ENCODE measurements at regions not wholly inside any gene's neighbourhood (a gene's known extent, or its start where the extent isn't known, plus 50 kb on each side); places are given as distances from the start of the nearest gene placed in this dataset.
"Not testable (repeated sequence)": the region's sequence is repeated elsewhere in the genome, so short reads cannot be mapped to it uniquely, and the experiment has no call there.

- no peak for DNase-seq
These were observed 1598.5 kb downstream of the EFNA5 start for GRCh38 chr5:106072208-106072607.

DNA sequence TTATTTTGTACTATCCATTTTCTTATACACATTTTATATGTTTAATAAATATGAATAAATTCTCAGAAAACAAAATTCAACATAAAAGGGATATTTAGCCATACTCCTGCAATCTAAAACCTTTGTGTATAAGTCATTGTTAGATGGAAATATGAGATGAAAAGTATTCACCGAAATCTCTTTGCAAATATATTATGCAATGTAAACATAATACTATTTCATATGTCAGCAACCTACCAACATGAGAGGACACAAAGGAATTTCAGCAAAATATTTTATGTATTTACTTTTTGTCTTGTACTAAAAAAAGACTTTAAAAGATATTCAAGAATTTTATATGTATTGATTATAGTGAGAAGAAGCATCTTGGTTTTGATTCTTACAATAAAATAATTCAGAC lies 1623.4 kb downstream of the EFNA5 start:
- DNase-seq = no peak

DNA sequence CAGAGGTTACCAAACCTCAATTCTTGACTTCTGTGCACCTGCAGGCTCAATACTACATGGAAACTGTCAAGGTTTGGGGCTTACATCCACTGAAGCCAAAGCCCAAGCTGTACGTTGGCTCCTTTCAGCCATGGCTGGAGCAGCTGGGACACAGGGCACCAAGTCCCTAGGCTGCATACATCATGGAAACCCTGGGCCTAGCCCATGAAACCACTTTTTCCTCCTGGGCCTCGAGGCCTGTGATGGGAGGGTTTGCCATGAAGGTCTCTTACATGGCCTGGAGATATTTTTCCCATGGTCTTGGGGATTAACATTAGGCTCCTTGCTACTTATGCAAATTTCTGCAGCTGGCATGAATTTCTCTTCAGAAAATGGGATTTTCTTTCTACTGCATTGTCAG lies 1638.7 kb downstream of the EFNA5 start:
- not testable (repeated sequence) for DNase-seq

- no peak for DNase-seq
These were observed 1642.4 kb downstream of the EFNA5 start for GRCh38 chr5:106028314-106028713.

- DNase-seq = no peak
These were observed 1649.8 kb downstream of the EFNA5 start for GRCh38 chr5:106020894-106021293.

GRCh38 chr5:106019261-106019660 lies 1651.5 kb downstream of the EFNA5 start:
- DNase-seq = no peak

- DNase-seq = no peak
These were observed 1653.4 kb downstream of the EFNA5 start for GRCh38 chr5:106017243-106017857.

DNA sequence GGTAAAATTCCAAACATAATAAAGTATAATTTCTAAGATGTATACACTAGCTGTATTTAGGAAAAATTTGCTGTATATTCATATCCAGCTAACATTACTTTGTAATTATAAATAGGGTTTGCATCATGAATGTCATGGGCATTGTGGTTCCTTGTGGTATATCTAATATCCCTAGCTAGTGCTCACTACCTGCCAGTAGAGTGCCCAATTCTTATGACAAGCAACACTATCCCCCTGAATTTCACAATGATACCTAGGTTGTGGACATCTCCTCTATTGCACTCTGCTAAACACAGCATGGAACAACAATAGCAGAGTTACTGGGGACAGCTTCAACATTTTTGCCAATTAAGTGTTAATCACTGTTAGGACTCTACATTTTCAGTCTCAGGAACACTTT lies 1656.5 kb downstream of the EFNA5 start:
- no peak for DNase-seq

DNA sequence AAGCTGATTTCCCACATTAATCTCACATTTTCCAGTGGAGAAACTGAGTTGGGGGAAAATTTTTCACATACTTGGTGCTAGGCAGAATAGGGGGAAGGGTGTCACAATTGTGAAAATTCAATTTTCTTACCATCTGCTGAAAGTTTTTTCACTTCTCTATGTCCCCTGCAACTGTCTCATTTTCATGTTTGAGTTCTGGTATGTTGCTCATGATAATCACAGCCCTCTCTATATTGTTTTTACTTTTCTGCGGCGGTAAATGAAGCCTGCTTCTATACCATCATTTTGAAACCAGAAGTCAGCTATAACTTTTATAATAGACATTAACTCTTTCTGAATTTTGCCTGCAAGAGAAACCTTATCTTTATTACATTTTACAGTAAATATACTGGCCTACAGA lies 1664.5 kb downstream of the EFNA5 start:
- DNase-seq = no peak

- DNase-seq = not testable (repeated sequence)
These were observed 1671.7 kb downstream of the EFNA5 start for GRCh38 chr5:105998991-105999390.

GRCh38 chr5:105993027-105993426 lies 1677.7 kb downstream of the EFNA5 start:
- DNase-seq = no peak

DNA sequence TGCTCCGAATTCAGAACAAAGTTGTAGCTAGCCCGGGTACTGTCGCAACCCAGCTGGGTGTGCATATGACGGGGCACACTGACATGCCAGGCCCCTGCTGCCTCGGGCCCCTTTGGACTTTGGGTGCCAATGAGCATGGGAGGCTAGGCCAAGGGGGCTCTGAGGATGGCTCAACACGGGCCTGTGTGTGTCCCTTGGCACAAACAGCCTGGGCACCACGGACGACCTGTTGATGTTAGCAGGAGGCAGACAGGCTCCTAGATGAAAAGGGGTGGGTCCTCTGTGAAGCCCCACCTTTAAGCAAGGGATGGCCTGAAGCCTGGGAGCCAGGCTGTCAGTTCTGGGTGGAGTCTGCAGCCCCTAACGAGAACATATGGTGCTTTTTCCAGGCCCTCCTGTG lies 1688.2 kb downstream of the EFNA5 start:
- DNase-seq = no peak

- no peak for DNase-seq
These were observed 1692.7 kb downstream of the EFNA5 start for GRCh38 chr5:105978011-105978410.

- no peak for DNase-seq
These were observed 1693.6 kb downstream of the EFNA5 start for GRCh38 chr5:105977163-105977562.

DNA sequence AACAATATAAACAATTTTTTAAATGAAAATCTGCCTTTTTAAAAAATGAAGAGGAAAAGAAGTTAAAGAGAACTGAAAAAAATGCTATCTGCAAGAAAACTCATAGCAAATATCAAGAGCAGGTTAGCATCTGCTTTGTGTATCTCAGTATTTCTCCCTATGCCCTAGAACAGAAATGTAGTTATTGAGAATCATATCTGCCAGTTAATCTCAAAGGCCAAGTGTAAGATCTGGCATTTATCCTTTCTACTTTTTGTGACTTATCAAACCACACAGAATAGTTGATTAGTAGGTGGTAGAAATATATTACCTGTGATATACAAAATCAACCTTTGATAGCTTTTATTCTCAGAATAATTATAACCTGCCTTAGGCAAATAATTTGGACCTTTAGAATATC lies 1699.8 kb downstream of the EFNA5 start:
- DNase-seq = no peak

GRCh38 chr5:105968981-105969380 lies 1701.8 kb downstream of the EFNA5 start:
- no peak for DNase-seq

DNA sequence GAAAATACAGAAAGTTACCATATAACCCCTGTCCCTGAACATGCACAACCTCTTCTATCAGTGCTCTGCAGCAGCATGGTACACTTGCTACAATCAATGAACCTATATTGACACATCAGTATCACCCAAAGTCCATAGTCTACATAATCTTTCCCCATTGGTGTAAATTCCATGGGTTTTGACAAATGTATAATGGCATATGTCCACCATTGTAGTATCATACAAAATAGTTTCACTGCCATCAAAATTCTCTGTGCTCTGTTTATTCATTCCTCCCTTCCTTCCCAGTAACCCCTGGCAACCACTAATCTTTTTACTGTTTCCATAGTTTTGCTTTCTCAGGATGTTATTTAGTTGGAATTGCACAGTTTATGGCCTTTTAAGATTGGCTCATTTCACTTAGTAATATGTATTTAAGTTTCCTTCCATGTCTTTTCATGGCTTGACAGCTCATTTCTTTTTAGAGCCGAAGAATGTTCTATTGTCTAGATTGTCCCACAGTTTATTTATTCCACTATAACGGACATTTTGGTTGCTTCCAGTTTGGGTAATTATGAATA lies 1707.0 kb downstream of the EFNA5 start:
- no peak for DNase-seq

- DNase-seq = no peak
These were observed 1709.2 kb downstream of the EFNA5 start for GRCh38 chr5:105961572-105961971.

GRCh38 chr5:105956456-105957196 lies 1714.1 kb downstream of the EFNA5 start:
- DNase-seq = no peak

GRCh38 chr5:105954341-105954740 lies 1716.4 kb downstream of the EFNA5 start:
- DNase-seq = no peak

DNA sequence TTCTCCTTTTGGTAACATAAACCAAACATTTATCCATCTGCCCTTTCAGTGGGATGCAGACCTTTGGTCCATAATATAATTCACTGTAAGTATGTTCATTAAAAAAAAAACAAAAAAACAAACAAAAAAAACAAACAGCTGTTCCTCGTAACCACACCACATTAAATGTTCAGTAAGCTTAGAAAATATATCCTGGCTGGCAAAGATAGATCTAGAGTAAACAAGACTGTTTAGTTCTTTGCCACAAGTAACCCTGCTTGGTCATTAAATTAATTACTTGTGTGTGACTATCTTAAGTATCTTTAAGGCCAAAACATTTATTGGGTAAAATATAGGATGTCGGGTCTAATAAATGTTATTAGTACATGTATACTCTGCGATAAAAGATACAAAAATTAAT lies 1717.1 kb downstream of the EFNA5 start:
- no peak for DNase-seq

GRCh38 chr5:105952875-105953274 lies 1717.9 kb downstream of the EFNA5 start:
- DNase-seq = no peak

DNA sequence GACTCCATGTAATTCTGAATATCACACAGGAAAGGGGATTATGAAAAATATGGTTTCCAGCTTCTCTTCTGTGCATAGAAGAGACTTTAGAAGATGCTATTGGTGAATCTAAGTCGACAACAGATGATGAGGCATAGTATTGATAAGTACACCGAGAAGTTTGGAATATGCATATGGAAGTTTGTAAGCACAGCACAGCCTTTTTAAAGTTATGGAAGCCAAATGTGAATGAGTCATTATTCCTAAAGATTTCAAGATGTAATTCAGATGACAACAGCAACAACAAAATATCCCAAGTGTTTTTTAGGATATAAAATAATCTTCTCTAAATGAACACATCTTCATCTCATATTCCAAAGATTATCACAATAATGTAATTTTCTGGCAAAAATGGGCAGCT lies 1723.3 kb downstream of the EFNA5 start:
- no peak for DNase-seq

GRCh38 chr5:105945203-105945972 lies 1725.3 kb downstream of the EFNA5 start:
- no peak for DNase-seq

Measured in CD4-positive, alpha-beta T cell treated with Interleukin-4 for 4 hours (primary cell).